ENCODE measurements at regions not wholly inside any gene's neighbourhood (a gene's known extent, or its start where the extent isn't known, plus 50 kb on each side); places are given as distances from the start of the nearest gene placed in this dataset.
"Not testable (repeated sequence)": the region's sequence is repeated elsewhere in the genome, so short reads cannot be mapped to it uniquely, and the experiment has no call there.

GRCh38 chr22:27309697-27310096 is 491.9 kb downstream of the MN1 start:
- no peak for DNase-seq
- Mint-ChIP-seq H3K27me3 (ENCODE audit: low read depth) (peaks cover 2% of the 10 kb centered on the region), H3K4me1 (ENCODE audit: low read depth) (no peaks in the 10 kb centered on the region), H3K36me3 (ENCODE audit: low read depth) (no peaks in the 10 kb centered on the region), H3K9me3 (peaks cover 4% of the 10 kb centered on the region), H3K4me3 (no peak overlapping the region), H3K27ac (no peak overlapping the region)
- CTCF ChIA-PET: no interaction called here
- intact Hi-C loops (cut with micrococcal nuclease): no loop called here

DNA sequence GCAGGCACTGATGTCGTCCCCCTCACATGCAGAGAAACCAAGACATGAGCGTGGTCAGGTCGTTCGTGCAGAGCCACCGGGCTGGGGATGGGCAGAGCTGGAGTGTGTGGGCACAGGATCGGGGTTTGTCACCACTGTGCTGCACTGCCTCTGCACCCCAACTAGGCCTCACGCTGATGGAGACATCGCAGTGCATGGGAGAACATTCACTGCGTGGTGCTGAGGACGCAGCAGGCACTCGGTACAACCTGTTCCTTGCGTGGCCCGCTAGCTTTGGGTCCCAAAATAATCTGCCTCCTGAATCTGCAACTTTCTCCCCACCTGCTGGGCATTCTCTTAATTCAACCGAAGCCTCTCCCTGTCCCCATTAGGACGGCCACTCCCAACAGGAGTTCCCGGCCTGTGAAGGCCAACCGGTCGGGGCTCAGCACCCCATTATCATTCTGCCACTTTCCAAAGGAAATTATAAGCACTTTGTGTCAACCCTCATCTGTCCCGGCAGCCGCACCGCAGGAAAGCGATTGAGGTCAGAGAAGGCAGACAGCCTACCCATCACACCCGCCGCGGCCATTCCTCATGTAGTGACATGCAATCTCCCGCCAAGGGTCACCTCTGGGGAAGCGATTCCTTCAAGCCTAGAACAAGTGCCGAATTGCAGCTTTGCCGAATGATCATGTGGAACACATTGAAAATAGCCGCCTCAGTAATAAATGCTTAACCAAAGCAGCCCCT is 490.4 kb downstream of the MN1 start:
- H3K36me3 Mint-ChIP-seq (ENCODE audit: low read depth): no peaks in the 10 kb centered on the region
- peaks cover 4% of the 10 kb centered on the region for H3K9me3 Mint-ChIP-seq
- DNase-seq: no peak
- CTCF ChIA-PET: no interaction called here
- H3K27ac Mint-ChIP-seq: no peak overlapping the region
- no peak overlapping the region for H3K4me3 Mint-ChIP-seq
- peaks cover 12% of the 10 kb centered on the region for H3K27me3 Mint-ChIP-seq (ENCODE audit: low read depth)
- intact Hi-C loops (cut with micrococcal nuclease): no loop called here
- no peaks in the 10 kb centered on the region for H3K4me1 Mint-ChIP-seq (ENCODE audit: low read depth)

DNA sequence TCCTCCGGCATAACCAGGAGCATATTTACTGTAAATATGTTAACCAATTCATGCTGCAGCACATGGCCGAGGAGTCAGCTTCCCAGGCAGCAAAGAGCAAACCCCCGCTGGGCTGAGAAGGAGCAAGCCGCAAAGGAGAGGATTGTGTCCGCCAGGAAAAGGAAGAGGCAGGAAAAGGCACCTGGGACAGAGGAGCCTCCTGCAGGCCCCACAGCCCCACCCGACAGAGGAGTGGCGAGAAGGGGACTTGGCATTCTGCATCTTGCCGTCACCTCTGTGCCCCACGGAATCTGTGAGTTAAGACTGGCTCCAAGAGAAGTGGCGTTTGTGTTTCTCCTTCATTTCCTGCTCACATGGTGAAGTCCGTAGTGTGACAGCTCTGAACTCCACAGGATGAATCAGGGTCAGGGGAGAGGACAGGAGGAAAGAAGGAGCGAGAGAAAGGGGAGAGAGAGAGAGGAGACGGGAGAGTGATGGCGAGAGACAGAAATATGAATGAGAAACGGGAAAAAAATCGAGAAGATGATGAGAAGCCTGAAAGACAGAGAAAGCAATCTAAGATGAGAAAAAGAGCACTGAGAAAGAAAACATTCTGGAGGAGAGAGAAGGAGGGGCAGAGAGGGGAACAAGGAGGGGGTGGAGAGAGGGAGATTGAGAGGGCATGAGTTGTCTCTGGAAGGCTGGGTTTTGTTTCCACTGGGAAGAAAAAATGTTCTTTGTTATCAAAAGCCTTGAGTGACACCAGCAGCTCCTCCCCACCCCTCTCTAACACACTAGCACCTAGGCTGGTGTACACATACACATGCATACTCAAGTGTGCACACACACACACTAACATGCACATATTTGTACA is 489.6 kb downstream of the MN1 start:
- no peak for DNase-seq
- no peaks in the 10 kb centered on the region for H3K36me3 Mint-ChIP-seq (ENCODE audit: low read depth)
- no peak overlapping the region for H3K4me3 Mint-ChIP-seq
- peaks cover 4% of the 10 kb centered on the region for H3K9me3 Mint-ChIP-seq
- intact Hi-C loops (cut with micrococcal nuclease): no loop called here
- CTCF ChIA-PET: no interaction called here
- peaks cover 15% of the 10 kb centered on the region for H3K27me3 Mint-ChIP-seq (ENCODE audit: low read depth)
- no peak overlapping the region for H3K27ac Mint-ChIP-seq
- no peaks in the 10 kb centered on the region for H3K4me1 Mint-ChIP-seq (ENCODE audit: low read depth)

- intact Hi-C loops (cut with micrococcal nuclease): no loop called here
- no peak overlapping the region for H3K4me3 Mint-ChIP-seq
- CTCF ChIA-PET: no interaction called here
- H3K36me3 Mint-ChIP-seq (ENCODE audit: low read depth): no peaks in the 10 kb centered on the region
- no peak overlapping the region for H3K27ac Mint-ChIP-seq
- peaks cover 19% of the 10 kb centered on the region for H3K27me3 Mint-ChIP-seq (ENCODE audit: low read depth)
- H3K9me3 Mint-ChIP-seq: peaks cover 4% of the 10 kb centered on the region
- no peaks in the 10 kb centered on the region for H3K4me1 Mint-ChIP-seq (ENCODE audit: low read depth)
- no peak for DNase-seq
Measured at GRCh38 chr22:27312565-27312964, 489.0 kb downstream of the MN1 start.

DNA sequence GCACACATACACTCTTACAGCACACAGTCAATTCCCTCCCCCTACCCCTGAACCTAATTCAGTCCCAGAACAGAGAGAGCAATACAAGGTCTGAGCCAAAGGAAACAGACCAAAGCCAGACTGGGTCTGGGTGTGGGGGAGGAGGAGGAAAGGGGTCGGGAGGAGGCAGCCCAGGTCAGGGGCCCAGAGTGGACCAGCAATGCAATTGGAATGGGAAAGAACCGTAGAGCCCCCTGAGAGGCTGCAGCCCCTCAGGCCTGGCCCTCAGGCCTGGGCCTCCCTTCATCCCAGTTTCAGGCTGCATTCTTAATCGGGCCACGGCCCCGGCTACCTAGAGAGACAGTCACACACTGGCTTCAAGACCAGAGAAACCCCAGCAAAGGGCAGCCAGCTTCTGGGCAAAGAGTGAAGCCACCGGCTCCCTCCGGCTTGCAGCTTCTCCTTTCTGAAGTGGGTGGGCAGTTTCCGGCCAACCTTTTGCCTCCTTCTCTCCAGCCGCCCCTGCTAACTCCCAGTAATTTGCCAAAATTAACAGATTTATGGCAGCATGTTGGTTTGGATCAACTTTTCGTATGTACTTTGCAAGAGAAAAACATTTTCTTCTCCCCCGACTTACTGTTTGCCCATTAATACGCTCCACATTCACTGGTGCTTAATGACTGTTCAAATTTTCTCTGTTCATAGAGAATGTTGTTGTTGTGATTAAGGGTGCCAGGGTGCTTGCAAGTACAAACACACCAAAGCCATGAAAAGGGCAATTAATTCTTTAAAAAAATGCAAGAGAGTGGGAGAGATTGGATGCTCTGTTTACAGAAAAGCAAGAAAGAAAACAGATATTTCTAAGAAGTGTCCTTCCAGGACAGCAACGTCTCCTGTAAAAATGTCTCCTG is 488.3 kb downstream of the MN1 start:
- H3K4me3 Mint-ChIP-seq: no peak overlapping the region
- no peaks in the 10 kb centered on the region for H3K4me1 Mint-ChIP-seq (ENCODE audit: low read depth)
- H3K36me3 Mint-ChIP-seq (ENCODE audit: low read depth): no peaks in the 10 kb centered on the region
- no peak overlapping the region for H3K27ac Mint-ChIP-seq
- H3K9me3 Mint-ChIP-seq: peaks cover 4% of the 10 kb centered on the region
- CTCF ChIA-PET: no interaction called here
- H3K27me3 Mint-ChIP-seq (ENCODE audit: low read depth): peaks cover 25% of the 10 kb centered on the region
- no peak for DNase-seq
- intact Hi-C loops (cut with micrococcal nuclease): no loop called here

DNA sequence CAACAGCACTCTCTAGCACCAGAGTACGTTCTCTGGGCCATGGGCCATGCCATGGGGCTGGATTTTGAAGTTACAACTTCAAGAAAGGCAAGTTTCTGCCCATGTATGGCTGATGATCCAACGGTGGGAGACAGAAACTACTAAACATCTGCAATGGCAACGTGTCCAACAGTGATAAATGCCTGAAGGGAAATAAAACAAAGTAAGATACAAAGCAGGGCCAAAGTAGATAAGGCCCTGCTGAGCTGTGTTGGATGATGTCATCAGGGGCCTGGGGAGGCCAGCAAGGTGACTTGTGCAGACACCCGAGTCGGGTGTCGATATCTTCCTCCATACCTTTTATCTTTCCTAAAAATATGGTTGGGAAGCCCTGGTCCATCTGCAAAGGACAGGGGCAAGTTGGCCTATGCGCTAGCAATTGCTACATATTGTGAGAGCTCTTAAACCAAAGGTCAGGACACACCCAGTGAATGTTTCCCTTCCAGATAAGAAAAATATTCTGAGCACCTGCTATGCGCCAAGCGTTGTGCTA is 487.2 kb downstream of the MN1 start:
- Mint-ChIP-seq H3K9me3 (no peaks in the 10 kb centered on the region), H3K27ac (no peak overlapping the region), H3K27me3 (ENCODE audit: low read depth) (peaks cover 27% of the 10 kb centered on the region), H3K36me3 (ENCODE audit: low read depth) (no peaks in the 10 kb centered on the region), H3K4me1 (ENCODE audit: low read depth) (no peaks in the 10 kb centered on the region), H3K4me3 (no peak overlapping the region)
- CTCF ChIA-PET: no interaction called here
- DNase-seq: no peak
- intact Hi-C loops (cut with micrococcal nuclease): no loop called here

GRCh38 chr22:27315833-27316232 is 485.7 kb downstream of the MN1 start:
- Mint-ChIP-seq H3K9me3 (peaks cover 3% of the 10 kb centered on the region), H3K27me3 (ENCODE audit: low read depth) (peaks cover 30% of the 10 kb centered on the region), H3K27ac (no peak overlapping the region), H3K36me3 (ENCODE audit: low read depth) (no peaks in the 10 kb centered on the region), H3K4me3 (no peak overlapping the region), H3K4me1 (ENCODE audit: low read depth) (no peaks in the 10 kb centered on the region)
- intact Hi-C loops (cut with micrococcal nuclease): no loop called here
- CTCF ChIA-PET: no interaction called here
- no peak for DNase-seq

DNA sequence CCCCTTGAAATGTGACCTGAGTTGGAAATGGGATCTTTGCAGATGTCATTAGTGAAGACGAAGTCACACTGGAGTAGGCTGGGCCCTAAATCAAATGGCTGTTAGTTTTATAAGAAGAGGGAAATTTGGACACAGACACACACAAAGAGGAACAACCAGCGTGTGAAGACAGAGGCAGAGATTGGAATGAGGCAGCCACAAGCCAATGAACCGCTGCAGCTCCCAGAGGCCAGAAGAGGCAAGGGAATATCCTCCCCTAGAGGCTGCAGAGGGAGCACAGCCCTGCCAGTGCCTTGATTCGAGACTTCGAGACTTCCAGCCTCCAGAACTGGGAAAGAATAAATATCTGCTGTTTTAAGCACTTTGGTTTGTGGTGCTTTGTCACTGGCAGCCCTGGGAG is 484.5 kb downstream of the MN1 start:
- intact Hi-C loops (cut with micrococcal nuclease): no loop called here
- no peak for DNase-seq
- Mint-ChIP-seq H3K36me3 (ENCODE audit: low read depth) (no peaks in the 10 kb centered on the region), H3K4me1 (ENCODE audit: low read depth) (no peaks in the 10 kb centered on the region), H3K9me3 (peaks cover 3% of the 10 kb centered on the region), H3K4me3 (no peak overlapping the region), H3K27ac (no peak overlapping the region), H3K27me3 (ENCODE audit: low read depth) (peaks cover 35% of the 10 kb centered on the region)
- CTCF ChIA-PET: no interaction called here

DNA sequence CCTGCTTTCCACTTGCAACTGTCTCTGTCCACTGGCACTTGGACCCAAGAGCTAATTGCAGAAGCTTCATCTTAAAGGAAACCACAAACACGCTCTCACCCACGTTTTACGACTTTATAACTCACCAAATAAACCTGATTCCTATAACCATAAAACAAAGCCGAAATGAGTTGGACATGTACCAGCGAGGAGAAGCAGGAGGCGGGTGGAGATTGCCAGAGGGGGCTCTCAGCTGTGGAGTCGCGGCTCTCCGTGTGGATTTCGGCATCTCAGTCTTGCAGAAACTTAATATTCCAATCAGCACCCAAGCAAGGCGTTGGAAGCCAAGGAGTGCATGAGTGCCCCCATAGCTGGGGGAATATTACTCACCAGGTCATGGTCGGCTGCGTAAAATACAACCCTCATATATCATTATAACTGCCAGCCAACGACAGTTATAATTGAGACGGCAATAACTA is 483.6 kb downstream of the MN1 start:
- Mint-ChIP-seq H3K36me3 (ENCODE audit: low read depth) (no peaks in the 10 kb centered on the region), H3K9me3 (peaks cover 3% of the 10 kb centered on the region), H3K27me3 (ENCODE audit: low read depth) (peaks cover 40% of the 10 kb centered on the region), H3K4me1 (ENCODE audit: low read depth) (no peaks in the 10 kb centered on the region), H3K27ac (no peak overlapping the region), H3K4me3 (no peak overlapping the region)
- intact Hi-C loops (cut with micrococcal nuclease): no loop called here
- CTCF ChIA-PET: no interaction called here
- no peak for DNase-seq

DNA sequence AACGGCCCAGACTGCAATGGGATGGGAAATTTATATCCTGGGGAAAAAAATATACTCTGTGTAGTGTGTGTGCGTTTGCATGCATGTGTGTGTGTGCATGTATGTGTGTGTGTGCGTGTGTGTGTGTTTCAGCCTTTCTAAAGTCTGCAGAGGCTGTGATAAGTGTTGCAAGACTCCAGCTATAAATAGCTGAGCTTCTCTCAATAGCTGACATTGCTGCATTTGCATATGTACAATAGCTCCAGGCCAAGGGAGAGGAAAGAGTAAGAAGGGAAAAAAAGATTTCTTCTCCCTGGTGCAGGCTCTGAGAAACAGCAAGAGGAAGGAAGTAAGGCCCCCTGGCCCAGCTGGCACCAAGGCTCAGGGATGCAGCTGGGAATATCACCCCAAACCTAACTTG is 483.0 kb downstream of the MN1 start:
- Mint-ChIP-seq H3K4me3 (no peak overlapping the region), H3K27ac (no peak overlapping the region), H3K9me3 (peaks cover 3% of the 10 kb centered on the region), H3K4me1 (ENCODE audit: low read depth) (no peaks in the 10 kb centered on the region), H3K36me3 (ENCODE audit: low read depth) (no peaks in the 10 kb centered on the region), H3K27me3 (ENCODE audit: low read depth) (peaks cover 41% of the 10 kb centered on the region)
- CTCF ChIA-PET: no interaction called here
- DNase-seq: no peak
- intact Hi-C loops (cut with micrococcal nuclease): no loop called here

GRCh38 chr22:27323661-27324060 is 477.9 kb downstream of the MN1 start:
- H3K36me3 Mint-ChIP-seq (ENCODE audit: low read depth): no peaks in the 10 kb centered on the region
- H3K4me1 Mint-ChIP-seq (ENCODE audit: low read depth): no peaks in the 10 kb centered on the region
- peaks cover 28% of the 10 kb centered on the region for H3K27me3 Mint-ChIP-seq (ENCODE audit: low read depth)
- no peak overlapping the region for H3K27ac Mint-ChIP-seq
- DNase-seq: no peak
- intact Hi-C loops (cut with micrococcal nuclease): no loop called here
- CTCF ChIA-PET: no interaction called here
- H3K4me3 Mint-ChIP-seq: no peak overlapping the region
- H3K9me3 Mint-ChIP-seq: peaks cover 3% of the 10 kb centered on the region

DNA sequence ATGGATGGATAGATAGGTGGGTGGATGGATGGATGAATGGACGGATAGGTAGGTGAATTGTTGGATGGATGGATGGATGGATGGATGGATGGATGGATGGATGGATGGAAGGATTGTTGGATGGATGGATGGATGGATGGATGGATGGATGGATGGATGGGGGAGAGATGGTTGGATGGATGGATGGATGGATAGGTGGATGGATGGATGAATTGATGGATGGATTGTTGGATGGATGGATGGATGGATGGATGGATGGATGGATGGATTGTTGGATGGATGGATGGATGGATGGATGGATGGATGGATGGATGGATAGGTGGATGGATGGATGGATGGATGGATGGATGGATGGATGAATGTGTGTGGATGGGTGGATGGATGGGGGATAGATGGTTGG is 476.6 kb downstream of the MN1 start:
- intact Hi-C loops (cut with micrococcal nuclease); H3K4me3 Mint-ChIP-seq; H3K9me3 Mint-ChIP-seq; H3K36me3 Mint-ChIP-seq (ENCODE audit: low read depth); H3K4me1 Mint-ChIP-seq (ENCODE audit: low read depth); CTCF ChIA-PET; DNase-seq; H3K27ac Mint-ChIP-seq: not testable (repeated sequence)
- H3K27me3 Mint-ChIP-seq (ENCODE audit: low read depth): peaks cover 28% of the 10 kb centered on the region
